ENCODE measurements at regions not wholly inside any gene's neighbourhood (a gene's known extent, or its start where the extent isn't known, plus 50 kb on each side); places are given as distances from the start of the nearest gene placed in this dataset.
"Not testable (repeated sequence)": the region's sequence is repeated elsewhere in the genome, so short reads cannot be mapped to it uniquely, and the experiment has no call there.

- DNase-seq (ENCODE audit: low spot score), result peak; percentile 14
These were observed 127.9 kb downstream of the EVA1A start for GRCh38 chr2:75432761-75433361.

- DNase-seq (ENCODE audit: low spot score), result peak; percentile 23
These were observed 129.0 kb downstream of the EVA1A start for GRCh38 chr2:75431763-75432162.

GRCh38 chr2:75431276-75431675 lies 129.5 kb downstream of the EVA1A start:
- no peak for DNase-seq (ENCODE audit: low spot score)

GRCh38 chr2:75430449-75430848 lies 130.3 kb downstream of the EVA1A start:
- not testable (repeated sequence) for DNase-seq (ENCODE audit: low spot score)

- peak; percentile 5 for DNase-seq (ENCODE audit: low spot score)
These were observed 131.9 kb downstream of the EVA1A start for GRCh38 chr2:75428646-75429443.

- DNase-seq (ENCODE audit: low spot score), result no peak
These were observed 132.7 kb downstream of the EVA1A start for GRCh38 chr2:75428060-75428459.

- DNase-seq (ENCODE audit: low spot score), result no peak
These were observed 135.7 kb downstream of the EVA1A start for GRCh38 chr2:75424936-75425619.

- no peak for DNase-seq (ENCODE audit: low spot score)
These were observed 138.8 kb downstream of the EVA1A start for GRCh38 chr2:75421986-75422385.

GRCh38 chr2:75416420-75417342 lies 144.1 kb downstream of the EVA1A start:
- peak; percentile 9 for DNase-seq (ENCODE audit: low spot score)

GRCh38 chr2:75415731-75416130 lies 145.0 kb downstream of the EVA1A start:
- DNase-seq (ENCODE audit: low spot score), result no peak

- no peak for DNase-seq (ENCODE audit: low spot score)
These were observed 145.6 kb downstream of the EVA1A start for GRCh38 chr2:75415111-75415626.

GRCh38 chr2:75411574-75411973 lies 149.2 kb downstream of the EVA1A start:
- no peak for DNase-seq (ENCODE audit: low spot score)

- DNase-seq (ENCODE audit: low spot score), result no peak
These were observed 150.0 kb downstream of the EVA1A start for GRCh38 chr2:75410702-75411101.

- DNase-seq (ENCODE audit: low spot score), result no peak
These were observed 152.0 kb downstream of the EVA1A start for GRCh38 chr2:75408771-75409170.

- no peak for DNase-seq (ENCODE audit: low spot score)
These were observed 153.7 kb downstream of the EVA1A start for GRCh38 chr2:75407038-75407530.

GRCh38 chr2:75406131-75406581 lies 154.6 kb downstream of the EVA1A start:
- DNase-seq (ENCODE audit: low spot score), result no peak

- DNase-seq (ENCODE audit: low spot score), result no peak
These were observed 155.7 kb downstream of the EVA1A start for GRCh38 chr2:75405000-75405399.

GRCh38 chr2:75403991-75404428 lies 156.7 kb downstream of the EVA1A start:
- DNase-seq (ENCODE audit: low spot score), result peak; percentile 22

GRCh38 chr2:75396314-75396713 lies 164.4 kb downstream of the EVA1A start:
- DNase-seq (ENCODE audit: low spot score), result no peak

- not testable (repeated sequence) for DNase-seq (ENCODE audit: low spot score)
These were observed 166.0 kb downstream of the EVA1A start for GRCh38 chr2:75394764-75395163.

- DNase-seq (ENCODE audit: low spot score), result no peak
These were observed 170.6 kb downstream of the EVA1A start for GRCh38 chr2:75390169-75390568.
